GM12878 (cell line): ENCODE measurements at regions not wholly inside any gene's neighbourhood (a gene's known extent, or its start where the extent isn't known, plus 50 kb on each side); places are given as distances from the start of the nearest gene placed in this dataset.

Experiments used
- CTCF ChIP-seq, 3 experiments: IDR thresholded peaks in 2 of 3; conservative IDR thresholded peaks in 1 of 3; 2 replicates each; pipeline ENCODE4 v1.5.1; 2011; ENCODE audit warnings: low read depth in 3 of 3, low read length in 3 of 3, mild to moderate bottlenecking in 3 of 3, control low read depth in 2 of 3, moderate library complexity in 2 of 3, inconsistent platforms in 1 of 3, mixed read lengths in 1 of 3; ENCODE audit not compliant: control insufficient read depth in 2 of 3, insufficient read depth in 1 of 3; ENCODE audit errors: extremely low read depth in 1 of 3
- NBN ChIP-seq: fragments of 450-650 bp; IDR thresholded peaks from 2 replicates; pipeline ENCODE4 v1.6.1; 2016
- NFIC ChIP-seq: IDR thresholded peaks from 2 replicates; pipeline ENCODE4 v1.6.1; 2012; ENCODE audit warnings: low read depth, mild to moderate bottlenecking, inconsistent platforms, low read length, moderate library complexity
- RCOR1 ChIP-seq: conservative IDR thresholded peaks from 2 replicates; pipeline ENCODE4 v1.6.1; 2012; ENCODE audit warnings: low read depth, low read length, improper control_type of control experiment
- RFX5 ChIP-seq: IDR thresholded peaks from 2 replicates; pipeline ENCODE4 v1.6.1; 2011; ENCODE audit warnings: low read depth, low read length, improper control_type of control experiment
- SIN3A ChIP-seq: IDR thresholded peaks from 2 replicates; pipeline ENCODE4 v1.6.1; 2012; ENCODE audit warnings: low read depth, low read length, improper control_type of control experiment
- SREBF1 ChIP-seq: IDR thresholded peaks from 2 replicates; pipeline ENCODE4 v1.6.1; 2012; ENCODE audit warnings: mild to moderate bottlenecking, low read length
- STAT1 ChIP-seq: fragments of 450-650 bp; conservative IDR thresholded peaks from 2 replicates; pipeline ENCODE4 v1.6.1; 2014; ENCODE audit warnings: antibody characterized with exemption, mild to moderate bottlenecking
- WRNIP1 ChIP-seq: IDR thresholded peaks from 2 replicates; pipeline ENCODE4 v1.6.1; 2011; ENCODE audit warnings: low read depth, low read length, improper control_type of control experiment, borderline replicate concordance
- YBX1 ChIP-seq: fragments of 450-650 bp; IDR thresholded peaks from 2 replicates; pipeline ENCODE4 v1.6.1; 2016; ENCODE audit warnings: antibody characterized with exemption
- ZNF592 ChIP-seq: fragments of 450-650 bp; IDR thresholded peaks from 2 replicates; pipeline ENCODE4 v1.6.1; 2017; ENCODE audit warnings: mild to moderate bottlenecking, moderate library complexity

- TF ChIP-seq ZNF592 = no peak
- TF ChIP-seq RCOR1 = no peak
- TF ChIP-seq NBN = no peak
- TF ChIP-seq YBX1 = no peak
- no peak for TF ChIP-seq RFX5
- TF ChIP-seq SREBF1 = no peak
- no peak for TF ChIP-seq STAT1
- TF ChIP-seq NFIC = no peak
- no peak for TF ChIP-seq WRNIP1
- no peak for TF ChIP-seq SIN3A
- TF ChIP-seq CTCF (IDR thresholded peaks at IDR 0.05 in 2 of 3, conservative IDR thresholded peaks at IDR 0.05 in 1 of 3; ENCODE audit: control insufficient read depth in 2 of 3, extremely low read depth in 1 of 3, insufficient read depth in 1 of 3, low read depth in 3 of 3, low read length in 3 of 3) = no peak
These were observed 110.8 kb upstream of the ZBTB40 start (continued) for GRCh38 chr1:22340873-22341272.
